ENCODE measurements at regions not wholly inside any gene's neighbourhood (a gene's known extent, or its start where the extent isn't known, plus 50 kb on each side); places are given as distances from the start of the nearest gene placed in this dataset.

DNA sequence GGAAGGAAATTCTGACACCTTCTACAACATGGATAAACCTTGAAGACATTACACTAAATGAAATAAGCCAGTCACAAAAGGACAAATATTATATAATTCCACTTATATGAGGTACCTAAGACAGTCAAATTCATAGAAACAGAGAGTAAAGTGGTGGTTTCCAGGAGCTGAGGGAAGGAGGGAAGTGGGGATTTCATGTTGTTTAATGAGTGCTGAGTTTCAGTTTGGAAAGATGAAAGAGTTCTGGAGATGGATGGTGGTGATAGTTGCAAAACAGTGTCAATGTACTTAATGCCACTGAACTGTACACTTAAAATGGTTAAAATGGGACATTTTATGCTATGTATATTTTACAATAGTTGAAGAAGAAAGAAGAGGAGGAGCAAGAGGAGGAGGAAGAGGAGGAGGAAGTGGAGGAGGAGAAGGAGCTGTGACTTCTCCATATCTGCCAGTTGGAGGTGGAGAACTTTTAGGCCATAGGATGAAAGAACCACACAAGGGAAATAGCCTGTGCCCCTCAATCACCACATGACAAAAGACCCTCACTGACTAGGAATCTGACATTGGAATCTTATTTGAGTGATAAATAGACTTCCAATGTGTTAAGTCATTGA, 55.3 kb upstream of the LGALSL start:
- no peak for DNase-seq (ENCODE audit: low read depth in 4 of 4, low spot score in 1 of 4)

DNA sequence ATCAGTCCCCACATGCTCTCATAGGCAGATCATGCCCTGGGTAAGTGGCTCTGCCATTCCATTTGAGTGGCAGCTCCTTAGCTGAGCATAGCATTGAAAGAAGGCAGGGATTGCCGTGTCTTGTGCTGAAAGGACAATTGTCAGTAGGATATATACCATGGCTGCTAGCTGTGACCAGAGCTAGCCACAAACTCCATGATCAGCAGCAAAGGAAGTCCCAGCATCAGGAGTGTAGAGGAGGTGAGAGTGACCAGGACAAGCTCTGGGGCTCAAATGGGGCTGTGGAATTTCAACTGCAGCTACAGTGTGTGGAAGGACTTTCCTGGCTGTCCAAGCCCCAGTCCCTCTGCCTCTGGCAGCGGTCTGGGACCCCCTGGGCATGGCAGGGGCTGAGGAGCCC, 54.4 kb upstream of the LGALSL start:
- DNase-seq (ENCODE audit: low read depth in 4 of 4, low spot score in 1 of 4) = no peak

DNA sequence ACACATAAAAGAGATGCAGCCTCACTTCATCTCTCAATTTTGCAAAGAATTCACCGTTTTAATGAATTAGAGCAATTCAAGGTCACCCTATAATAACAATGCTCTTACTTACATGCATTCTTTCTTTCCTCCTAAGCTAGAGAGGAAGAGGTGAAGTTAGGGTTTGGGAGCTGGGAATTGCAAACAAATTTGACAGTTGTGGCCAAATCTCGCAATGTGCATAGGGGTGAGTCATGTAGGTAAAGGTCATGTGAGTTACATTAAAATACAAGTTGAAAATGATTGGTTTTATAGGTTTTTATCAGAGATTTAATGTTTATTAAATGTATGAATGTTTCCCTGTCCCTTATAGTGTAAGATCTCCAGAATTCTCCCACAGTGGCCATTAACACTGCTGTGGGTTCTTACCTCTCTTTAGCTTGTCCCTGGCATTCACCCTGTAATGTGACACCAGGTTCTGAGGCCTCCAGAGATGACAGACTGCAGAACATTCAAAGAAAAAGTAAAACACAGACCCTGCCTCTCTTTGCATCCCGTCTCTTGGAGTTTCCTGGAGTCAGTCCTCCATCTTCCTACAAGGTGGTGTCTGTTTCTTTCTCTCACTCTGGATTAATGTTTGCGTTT, 53.7 kb upstream of the LGALSL start:
- no peak for DNase-seq (ENCODE audit: low read depth in 4 of 4, low spot score in 1 of 4)

DNA sequence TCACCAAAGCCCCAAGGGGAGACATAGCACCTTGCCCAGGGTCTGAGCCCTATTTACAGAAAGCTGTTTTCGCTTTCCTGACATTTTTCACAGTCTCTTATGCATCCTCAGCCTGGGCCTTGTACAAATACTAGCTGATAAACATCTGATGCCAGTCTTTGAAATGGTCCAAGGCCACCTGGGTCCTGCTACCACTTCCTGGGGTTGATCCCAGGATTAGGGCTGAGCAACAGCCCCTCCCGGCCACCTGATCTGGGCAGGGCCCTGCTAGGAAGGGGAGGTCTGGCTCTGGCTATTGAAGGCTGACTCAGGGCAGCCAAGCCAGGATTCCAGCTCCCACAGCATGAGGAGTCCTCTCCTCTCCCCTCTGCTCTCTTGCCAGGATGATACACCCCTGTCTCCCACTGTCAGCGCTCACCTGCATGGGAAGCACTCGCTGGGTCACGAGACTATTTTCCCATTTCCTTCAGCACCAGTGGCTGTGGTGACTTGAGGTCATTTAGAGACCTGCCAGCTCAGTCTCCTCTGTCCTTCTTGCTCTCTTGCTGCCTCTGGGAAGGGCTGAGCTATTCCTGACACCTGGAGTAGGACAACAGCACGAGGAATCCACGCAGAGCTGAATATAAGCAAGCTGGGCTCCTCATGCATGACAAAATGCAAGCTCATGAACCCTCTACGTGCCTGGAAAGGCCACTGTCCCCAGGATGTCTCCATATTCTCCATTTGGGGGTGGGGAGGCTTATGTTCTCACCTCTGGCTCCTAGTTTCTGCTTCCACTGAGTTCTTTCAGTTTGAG, 53.0 kb upstream of the LGALSL start:
- DNase-seq (ENCODE audit: low read depth in 4 of 4, low spot score in 1 of 4) = no peak

DNA sequence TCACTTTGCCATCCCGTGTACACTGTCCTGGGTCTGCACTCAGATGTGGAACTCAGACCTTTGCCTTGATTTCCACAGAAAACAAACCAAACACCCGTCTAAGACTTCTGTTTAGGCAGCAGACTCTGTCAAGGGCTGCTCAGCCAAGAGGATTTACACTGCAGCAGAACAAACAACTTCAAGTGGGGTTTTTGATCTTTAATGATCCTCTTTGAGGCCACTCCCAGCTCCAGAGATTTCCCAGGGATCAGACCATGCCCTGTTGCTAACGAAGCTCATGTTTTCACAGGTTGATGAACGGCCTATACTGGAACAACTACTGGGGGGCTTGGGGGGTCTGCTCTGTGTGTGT, 52.5 kb upstream of the LGALSL start:
- DNase-seq (ENCODE audit: low read depth in 4 of 4, low spot score in 1 of 4) = no peak

DNA sequence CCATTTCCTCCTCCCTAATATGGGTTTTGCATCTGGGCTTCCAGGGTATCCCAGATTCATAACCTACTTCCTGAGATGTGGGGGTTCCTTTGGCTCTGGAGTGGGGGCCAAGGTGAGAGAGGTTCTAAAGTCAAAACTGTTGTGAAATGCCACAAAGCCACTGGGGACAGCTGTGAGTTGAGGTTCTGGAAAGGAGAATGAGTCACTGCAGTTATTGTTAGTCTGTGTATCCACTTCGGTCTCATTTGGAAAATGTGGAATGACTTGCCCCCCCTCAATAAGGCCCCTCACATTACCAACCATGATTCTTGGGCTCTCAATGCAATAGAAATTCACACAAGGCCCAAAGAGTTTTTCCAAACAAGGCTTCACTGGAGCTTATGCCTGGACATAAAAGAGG, 51.1 kb upstream of the LGALSL start:
- DNase-seq (ENCODE audit: low read depth in 4 of 4, low spot score in 1 of 4) = no peak

DNA sequence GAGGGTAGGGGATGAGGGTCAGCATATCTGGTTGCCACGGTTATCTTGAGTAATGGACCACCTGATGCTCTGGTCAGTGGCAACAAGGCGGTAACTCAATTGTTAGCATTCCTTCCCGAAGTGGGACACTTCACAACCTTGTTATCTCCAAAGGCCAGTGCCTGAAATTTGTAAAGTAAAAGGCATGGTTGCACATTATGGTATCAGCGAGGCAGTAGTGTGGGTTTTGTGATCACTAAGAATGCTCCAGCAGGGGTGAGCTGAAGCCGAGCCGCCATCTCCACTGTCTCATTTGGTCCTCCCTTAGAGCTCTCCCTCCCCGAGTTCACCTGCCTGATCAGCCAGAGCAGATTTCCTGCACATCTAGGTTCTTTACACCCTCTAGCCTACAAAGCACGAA, 50.5 kb upstream of the LGALSL start:
- DNase-seq (ENCODE audit: low read depth in 4 of 4, low spot score in 1 of 4) = no peak

DNA sequence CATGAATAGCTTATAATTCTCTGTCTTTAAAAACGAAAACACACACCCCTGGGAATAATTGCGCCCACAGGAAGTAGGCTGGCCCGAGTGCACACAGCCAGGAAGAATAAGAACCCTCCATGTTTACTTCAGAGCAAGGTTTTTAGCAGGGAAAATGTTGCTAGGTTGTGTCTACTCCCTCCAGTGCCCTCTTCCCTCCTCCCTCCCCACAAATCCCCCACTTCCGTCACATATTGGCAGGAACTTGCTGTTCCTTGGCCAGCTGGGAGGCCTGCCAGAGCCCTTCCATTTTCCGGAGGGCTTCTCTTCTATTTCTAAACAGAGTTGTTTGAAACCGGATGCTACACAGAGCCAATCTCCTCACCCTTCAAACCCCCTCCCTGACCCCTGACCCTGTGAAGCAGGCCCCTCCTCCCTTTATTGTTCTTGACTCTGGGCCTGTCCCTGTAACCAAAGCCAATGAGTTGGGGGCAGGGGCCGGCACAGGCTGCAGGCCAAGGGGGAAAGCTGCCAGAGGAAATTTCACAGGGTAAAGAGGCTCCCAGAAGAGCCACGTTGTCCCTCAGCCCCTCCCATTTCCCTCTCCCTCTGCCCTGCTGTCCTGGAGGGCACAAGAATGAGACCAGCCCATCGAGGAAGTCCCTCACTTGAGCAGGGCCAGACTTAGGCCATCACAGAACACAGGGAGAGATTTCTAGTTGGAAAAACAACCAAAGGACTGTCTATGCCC, 49.8 kb upstream of the LGALSL start:
- no peak for DNase-seq (ENCODE audit: low read depth in 4 of 4, low spot score in 1 of 4)
